Testis (tissue), 2 donors: ENCODE measurements at regions not wholly inside any gene's neighbourhood (a gene's known extent, or its start where the extent isn't known, plus 50 kb on each side); places are given as distances from the start of the nearest gene placed in this dataset.

Experiments
- DNase-seq: peaks from one replicate; pipeline ENCODE4 v3.0.0-alpha.2; 2019
- H3K27ac ChIP-seq, 2 donors: fragments of 200-600 bp; sonication (generic); one replicate each; pipeline ENCODE4 v1.5.1; 2019
- H3K27me3 ChIP-seq: fragments of 200-600 bp; sonication (generic); one replicate; pipeline ENCODE4 v1.5.1; 2019
- H3K36me3 ChIP-seq: fragments of 200-600 bp; sonication (generic); one replicate; pipeline ENCODE4 v1.5.1; 2017; ENCODE audit warnings: low read depth; ENCODE audit errors: missing control alignments
- H3K4me1 ChIP-seq: fragments of 200-600 bp; sonication (generic); one replicate; pipeline ENCODE4 v1.5.1; 2019
- H3K4me3 ChIP-seq, 2 donors: fragments of 200-600 bp; sonication (generic); one replicate each; pipeline ENCODE4 v1.5.1; 2017 to 2019
- H3K9me3 ChIP-seq: fragments of 200-600 bp; sonication (generic); one replicate; pipeline ENCODE4 v1.5.1; 2017
- CTCF ChIP-seq, 3 experiments: fragments of 450-650 bp in 2 of 3; fragments of 200-600 bp in 1 of 3; sonication (generic) in 1 of 3; IDR thresholded peaks; one replicate each; pipeline ENCODE4 v1.5.1; 2016 to 2019; ENCODE audit warnings: antibody characterized with exemption in 3 of 3, mild to moderate bottlenecking in 2 of 3, moderate library complexity in 1 of 3
- POLR2A ChIP-seq: fragments of 450-650 bp; IDR thresholded peaks from one replicate; pipeline ENCODE4 v1.6.1; 2017; ENCODE audit warnings: antibody characterized with exemption, mild to moderate bottlenecking, moderate library complexity
- WGBS, 2 donors: methylation state at CpG; one replicate each; pipeline ENCODE4 v1.1.5; 2018; 5-methylcytosine and 5-hydroxymethylcytosine counted together
- intact Hi-C: fragments of 100-400 bp; cut with DNase I; formaldehyde crosslinking; loops from one replicate; pipeline ENCODE4 v1.15.1; 2023; ENCODE audit warnings: low total_unique reads

- Histone ChIP-seq H3K27ac (no peak overlapping the region), H3K27me3 (no peaks in the 10 kb centered on the region), H3K36me3 (no peaks in the 10 kb centered on the region), H3K4me1 (no peaks in the 10 kb centered on the region), H3K9me3 (no peaks in the 10 kb centered on the region), H3K4me3 (no peak overlapping the region)
- WGBS, 2 donors: 89 to 90% methylated on average over 11 to 18 of the region's 18 CpGs
- DNase-seq: no peak
- TF ChIP-seq CTCF (IDR thresholded peaks at IDR 0.05): no peak
- TF ChIP-seq POLR2A: no peak
- intact Hi-C loops: no loop called here
Observed at GRCh38 chr6:6803180-6803977, 214.9 kb downstream of the LY86 start.

- no peaks in the 10 kb centered on the region for H3K36me3 ChIP-seq
- WGBS, 2 donors: 93 to 95% methylated on average over 8 of the region's 8 CpGs
- intact Hi-C loops: no loop called here
- no peaks in the 10 kb centered on the region for H3K4me1 ChIP-seq
- DNase-seq: no peak
- H3K9me3 ChIP-seq: no peaks in the 10 kb centered on the region
- TF ChIP-seq POLR2A (no peak), CTCF (IDR thresholded peaks at IDR 0.05) (no peak)
- no peak overlapping the region for H3K4me3 ChIP-seq
- no peak overlapping the region for H3K27ac ChIP-seq
- H3K27me3 ChIP-seq: no peaks in the 10 kb centered on the region
Observed at GRCh38 chr6:6804843-6805615, 216.5 kb downstream of the LY86 start.

- Histone ChIP-seq H3K27ac (peak overlapping the region in 1 of 2 donors; percentile 62), H3K4me1 (peaks cover 3% of the 10 kb centered on the region), H3K9me3 (no peaks in the 10 kb centered on the region), H3K27me3 (no peaks in the 10 kb centered on the region), H3K36me3 (no peaks in the 10 kb centered on the region), H3K4me3 (no peak overlapping the region)
- WGBS, 2 donors: 73% methylated on average over 12 of the region's 12 CpGs
- peak; percentile 43 for DNase-seq
- intact Hi-C loops: no loop called here
- no peak for TF ChIP-seq CTCF (IDR thresholded peaks at IDR 0.05)
- TF ChIP-seq POLR2A: no peak
Observed at GRCh38 chr6:6806844-6807518, 218.5 kb downstream of the LY86 start.

- intact Hi-C loops: no loop called here
- no peak for DNase-seq
- 82 to 94% methylated on average over 5 of the region's 5 CpGs for WGBS, 2 donors
- TF ChIP-seq CTCF (IDR thresholded peaks at IDR 0.05) (no peak), POLR2A (no peak)
- no peaks in the 10 kb centered on the region for H3K27me3 ChIP-seq
- H3K9me3 ChIP-seq: no peaks in the 10 kb centered on the region
- H3K36me3 ChIP-seq: no peaks in the 10 kb centered on the region
- H3K4me1 ChIP-seq: peaks cover 5% of the 10 kb centered on the region
- H3K4me3 ChIP-seq: no peak overlapping the region
- H3K27ac ChIP-seq: no peak overlapping the region
Observed at GRCh38 chr6:6808343-6808742, 219.8 kb downstream of the LY86 start.
